Cardiac fibroblast (primary cell): ENCODE measurements at regions not wholly inside any gene's neighbourhood (a gene's known extent, or its start where the extent isn't known, plus 50 kb on each side); places are given as distances from the start of the nearest gene placed in this dataset.

Experiments
- DNase-seq, 2 donors: peaks; one replicate each; pipeline versions ENCODE4 v3.0.0 to v3.0.0-alpha.2; 2010; ENCODE audit warnings: low read depth in 2 of 2
- H3K4me3 ChIP-seq, 2 donors: replicated peaks in 1 of 2; 1 replicate in 1 of 2; 2 replicates in 1 of 2; pipeline ENCODE4 v1.5.1; 2011; ENCODE audit warnings: low read depth in 2 of 2, low read length in 2 of 2, mild to moderate bottlenecking in 2 of 2, moderate library complexity in 1 of 2
- TF ChIP-seq, protein P1 (sequence below): IDR thresholded peaks from one replicate; pipeline ENCODE4 v1.5.1; 2011; ENCODE audit warnings: low read depth, mild to moderate bottlenecking, low read length, inconsistent platforms

DNA sequence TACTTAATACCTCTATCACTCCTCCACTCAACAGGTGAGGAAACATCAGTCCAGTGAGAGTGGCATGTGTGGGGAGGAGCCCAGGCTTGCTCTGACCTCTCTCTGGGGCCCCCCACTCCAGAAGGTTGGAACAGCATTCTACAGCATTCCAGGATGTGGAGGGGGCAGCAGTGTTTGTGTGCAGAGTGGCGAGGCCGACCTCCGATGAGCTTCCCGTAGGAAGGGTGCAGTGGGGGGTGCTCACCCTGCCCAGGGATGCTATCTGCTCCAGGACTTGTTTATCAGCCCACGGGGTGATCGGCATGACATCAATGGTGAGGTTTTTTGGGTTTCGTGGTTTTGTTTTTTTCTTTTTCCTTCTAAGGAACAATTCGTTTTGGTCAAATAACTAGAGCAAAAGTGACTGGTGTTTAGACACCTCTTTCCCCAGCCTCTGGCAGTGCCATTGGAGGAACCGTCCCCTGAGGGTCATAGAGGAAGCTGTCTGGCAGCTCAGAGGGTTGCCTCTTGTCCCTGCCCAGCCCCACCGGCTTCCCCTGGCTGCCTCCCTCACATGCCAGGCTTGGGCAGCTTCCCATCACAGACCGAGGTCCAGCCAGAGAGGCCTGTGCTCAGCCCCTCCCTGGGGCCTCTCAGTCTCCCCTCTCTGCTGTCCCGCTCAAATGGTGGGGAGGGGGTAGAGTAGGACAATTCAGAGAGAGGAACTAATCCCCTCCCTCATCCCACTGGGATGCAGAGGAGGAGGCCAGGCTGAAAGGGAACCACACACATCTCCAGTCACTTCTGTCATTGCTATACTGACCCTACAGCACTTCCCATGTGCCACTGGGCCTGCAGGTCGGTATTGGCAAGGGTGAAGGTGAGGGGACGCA is 96.5 kb downstream of the ZFP36L2 start:
- peak in 1 of 2 donors; percentile 56 for DNase-seq
- H3K4me3 ChIP-seq, result no peak overlapping the region
- TF ChIP-seq, protein P1, sequence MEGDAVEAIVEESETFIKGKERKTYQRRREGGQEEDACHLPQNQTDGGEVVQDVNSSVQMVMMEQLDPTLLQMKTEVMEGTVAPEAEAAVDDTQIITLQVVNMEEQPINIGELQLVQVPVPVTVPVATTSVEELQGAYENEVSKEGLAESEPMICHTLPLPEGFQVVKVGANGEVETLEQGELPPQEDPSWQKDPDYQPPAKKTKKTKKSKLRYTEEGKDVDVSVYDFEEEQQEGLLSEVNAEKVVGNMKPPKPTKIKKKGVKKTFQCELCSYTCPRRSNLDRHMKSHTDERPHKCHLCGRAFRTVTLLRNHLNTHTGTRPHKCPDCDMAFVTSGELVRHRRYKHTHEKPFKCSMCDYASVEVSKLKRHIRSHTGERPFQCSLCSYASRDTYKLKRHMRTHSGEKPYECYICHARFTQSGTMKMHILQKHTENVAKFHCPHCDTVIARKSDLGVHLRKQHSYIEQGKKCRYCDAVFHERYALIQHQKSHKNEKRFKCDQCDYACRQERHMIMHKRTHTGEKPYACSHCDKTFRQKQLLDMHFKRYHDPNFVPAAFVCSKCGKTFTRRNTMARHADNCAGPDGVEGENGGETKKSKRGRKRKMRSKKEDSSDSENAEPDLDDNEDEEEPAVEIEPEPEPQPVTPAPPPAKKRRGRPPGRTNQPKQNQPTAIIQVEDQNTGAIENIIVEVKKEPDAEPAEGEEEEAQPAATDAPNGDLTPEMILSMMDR, result no peak

DNA sequence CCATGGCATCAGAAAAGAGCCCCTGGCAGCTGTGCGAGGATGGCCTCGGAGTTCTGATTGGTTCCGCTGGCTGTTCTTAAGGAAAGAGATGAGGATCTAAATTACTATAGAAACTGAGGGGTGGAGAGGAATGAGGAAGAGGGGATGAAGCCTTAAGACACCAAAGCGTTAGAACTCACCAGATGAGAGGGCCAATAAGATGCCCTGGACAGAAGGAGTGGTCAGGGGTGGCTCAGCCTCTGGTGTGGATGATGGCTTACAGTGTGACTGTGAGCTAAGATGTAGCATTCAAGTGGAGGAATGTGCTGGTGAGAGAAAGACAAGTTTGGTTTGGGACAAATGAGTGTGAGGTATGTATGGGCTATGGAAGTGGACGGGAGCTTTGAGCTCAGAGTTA is 97.8 kb downstream of the ZFP36L2 start:
- no peak overlapping the region for H3K4me3 ChIP-seq
- DNase-seq, result no peak
- TF ChIP-seq, protein P1, result no peak

DNA sequence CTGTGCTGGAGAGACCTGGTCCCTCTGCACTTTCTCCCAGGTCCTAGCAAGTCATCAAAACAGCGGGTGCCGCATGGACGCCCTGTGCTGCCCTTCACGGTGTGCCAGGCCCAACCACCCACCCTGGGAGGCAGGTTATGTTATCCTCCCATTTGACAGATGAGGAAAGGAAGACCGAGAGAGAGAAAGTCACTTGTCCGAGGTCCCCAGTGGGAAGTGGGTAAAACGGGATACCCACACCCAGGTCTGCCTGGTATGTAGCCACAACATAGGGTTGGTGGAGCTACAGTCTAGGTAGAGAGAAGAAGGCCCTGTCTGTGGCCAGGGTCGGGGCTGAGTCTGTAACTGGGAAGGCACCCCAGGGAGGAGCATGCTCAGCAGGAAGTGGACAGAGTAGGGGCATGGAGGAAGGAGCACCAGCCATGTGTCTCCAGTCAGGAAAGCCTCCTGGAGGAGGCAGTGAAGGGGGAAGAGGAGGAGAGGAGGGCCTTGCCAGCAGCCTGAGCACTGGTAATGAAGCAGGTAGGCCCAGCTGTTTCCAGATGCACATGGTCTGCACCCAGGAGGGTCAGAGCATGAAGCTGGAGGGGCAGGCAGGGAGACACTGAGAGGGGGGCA is 98.4 kb downstream of the ZFP36L2 start:
- TF ChIP-seq, protein P1, result no peak
- no peak for DNase-seq
- no peak overlapping the region for H3K4me3 ChIP-seq

DNA sequence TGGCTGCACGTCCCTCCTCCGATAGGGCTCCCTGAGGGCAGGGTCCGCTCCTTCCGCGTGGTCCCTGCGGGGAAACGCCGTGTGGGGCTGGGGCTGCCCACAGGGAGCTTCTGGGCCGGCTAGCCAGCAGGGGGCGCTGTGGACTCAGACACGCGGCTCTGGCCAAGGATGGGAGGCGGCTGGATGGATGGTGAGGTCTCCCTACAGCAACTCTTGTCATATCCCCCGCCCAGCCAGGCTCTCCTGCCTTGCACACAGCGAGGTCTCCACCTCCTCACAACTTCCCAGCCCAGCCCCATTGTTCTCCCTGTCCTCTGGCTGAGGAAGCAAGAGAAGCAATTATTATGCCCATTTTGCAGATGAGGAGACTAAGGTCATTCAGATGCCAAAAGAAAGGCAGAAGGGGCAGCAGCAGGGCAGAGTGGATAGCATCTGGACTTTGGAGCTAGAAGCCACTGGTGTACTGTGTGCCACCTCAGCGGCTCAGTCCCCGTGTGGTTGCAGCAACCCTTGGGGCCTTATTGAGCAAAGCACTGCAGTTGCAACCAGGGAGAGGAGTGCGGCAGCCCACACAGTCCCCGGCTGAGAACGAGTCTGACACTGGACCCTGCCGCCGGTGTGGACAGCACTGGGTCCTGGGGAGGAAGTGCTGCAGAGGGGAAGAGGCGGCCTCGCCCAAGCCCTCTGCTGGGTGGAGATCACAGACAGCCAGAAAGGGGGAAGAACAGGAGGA is 99.0 kb downstream of the ZFP36L2 start:
- H3K4me3 ChIP-seq, result no peak overlapping the region
- TF ChIP-seq, protein P1, result peak; percentile 63
- DNase-seq, result peak; percentile 58 to 64

DNA sequence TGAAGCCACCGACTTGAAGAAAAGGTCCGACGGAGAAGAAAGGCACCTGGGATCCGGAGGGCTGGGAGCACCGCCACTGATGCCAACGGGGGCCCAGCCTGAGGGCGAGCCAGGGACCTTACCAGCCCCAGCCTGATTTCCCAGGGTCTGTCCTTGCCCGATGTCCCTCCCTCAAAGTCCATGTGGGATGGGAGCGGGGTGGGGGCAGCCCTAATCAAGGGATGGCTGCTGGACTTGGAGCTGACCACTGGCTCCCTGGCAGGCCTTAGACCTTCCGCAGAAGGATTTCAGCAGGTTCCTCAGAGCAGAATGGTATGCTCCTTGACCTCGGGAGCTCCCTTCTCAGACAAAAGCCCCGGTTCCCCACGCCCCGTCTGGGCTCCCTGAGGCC is 99.6 kb downstream of the ZFP36L2 start:
- no peak overlapping the region for H3K4me3 ChIP-seq
- TF ChIP-seq, protein P1, result no peak
- DNase-seq, result no peak

DNA sequence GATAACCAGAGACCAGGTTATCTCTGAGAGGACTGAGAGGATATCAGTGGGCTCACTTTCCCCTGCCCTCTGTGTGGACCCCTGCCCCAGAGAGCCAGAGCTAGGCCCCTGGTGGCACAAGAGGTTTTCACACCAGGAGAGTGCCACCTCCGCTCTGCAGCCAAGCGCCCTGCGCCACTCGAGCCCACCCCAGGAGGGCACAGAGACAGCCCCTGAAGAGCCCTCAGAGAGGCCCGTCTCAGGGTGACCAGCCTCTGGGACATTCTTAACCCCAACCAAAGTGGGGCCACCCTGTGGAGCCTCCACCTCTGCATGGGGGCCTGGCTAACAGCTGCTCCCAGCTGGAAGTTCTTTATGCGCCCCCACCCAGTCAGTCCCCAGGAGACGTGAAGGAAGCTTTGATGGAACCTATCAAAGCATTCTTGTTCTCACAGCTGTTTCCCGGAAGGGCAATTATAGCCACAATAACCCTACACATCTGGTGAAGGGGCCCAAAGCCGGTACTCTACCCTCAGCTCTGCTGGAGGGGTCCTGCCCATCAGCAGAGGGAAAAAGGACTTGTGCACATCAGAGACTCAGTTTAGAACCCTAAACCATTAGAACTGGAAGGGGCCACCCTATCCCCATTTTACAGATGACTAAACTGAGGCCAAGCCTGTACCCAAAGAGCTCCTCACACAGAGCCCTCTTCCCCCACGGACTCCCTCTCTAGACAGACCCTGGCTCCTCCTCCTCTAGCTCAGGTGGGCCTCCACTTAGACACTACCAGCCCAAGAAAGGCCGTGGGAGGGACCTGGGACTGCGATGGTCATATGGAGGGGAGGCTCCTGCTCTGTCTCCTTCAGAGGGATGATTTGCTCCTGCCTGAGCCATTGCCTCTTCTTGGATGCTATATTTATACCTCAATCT is 101.1 kb downstream of the ZFP36L2 start:
- TF ChIP-seq, protein P1, result no peak
- DNase-seq, result no peak
- H3K4me3 ChIP-seq, result no peak overlapping the region
